Mammary epithelial cell (primary cell): ENCODE measurements at regions not wholly inside any gene's neighbourhood (a gene's known extent, or its start where the extent isn't known, plus 50 kb on each side); places are given as distances from the start of the nearest gene placed in this dataset.

Experiments
- EZH2 ChIP-seq: IDR thresholded peaks from 2 replicates; pipeline ENCODE4 v1.6.1; 2012; ENCODE audit warnings: low read length, inconsistent platforms, borderline replicate concordance
- TF ChIP-seq, protein P1 (sequence below), 2 donors: IDR thresholded peaks in 1 of 2; conservative IDR thresholded peaks in 1 of 2; 2 replicates each; pipeline ENCODE4 v1.5.1; 2011 to 2012; ENCODE audit warnings: inconsistent platforms in 2 of 2, low read length in 2 of 2, mild to moderate bottlenecking in 2 of 2, control low read depth in 1 of 2, low read depth in 1 of 2; ENCODE audit not compliant: insufficient read depth in 1 of 2; ENCODE audit errors: extremely low read depth in 1 of 2

GRCh38 chrX:39477031-39477761 lies 620.6 kb downstream of the BCOR start:
- TF ChIP-seq, protein P1, sequence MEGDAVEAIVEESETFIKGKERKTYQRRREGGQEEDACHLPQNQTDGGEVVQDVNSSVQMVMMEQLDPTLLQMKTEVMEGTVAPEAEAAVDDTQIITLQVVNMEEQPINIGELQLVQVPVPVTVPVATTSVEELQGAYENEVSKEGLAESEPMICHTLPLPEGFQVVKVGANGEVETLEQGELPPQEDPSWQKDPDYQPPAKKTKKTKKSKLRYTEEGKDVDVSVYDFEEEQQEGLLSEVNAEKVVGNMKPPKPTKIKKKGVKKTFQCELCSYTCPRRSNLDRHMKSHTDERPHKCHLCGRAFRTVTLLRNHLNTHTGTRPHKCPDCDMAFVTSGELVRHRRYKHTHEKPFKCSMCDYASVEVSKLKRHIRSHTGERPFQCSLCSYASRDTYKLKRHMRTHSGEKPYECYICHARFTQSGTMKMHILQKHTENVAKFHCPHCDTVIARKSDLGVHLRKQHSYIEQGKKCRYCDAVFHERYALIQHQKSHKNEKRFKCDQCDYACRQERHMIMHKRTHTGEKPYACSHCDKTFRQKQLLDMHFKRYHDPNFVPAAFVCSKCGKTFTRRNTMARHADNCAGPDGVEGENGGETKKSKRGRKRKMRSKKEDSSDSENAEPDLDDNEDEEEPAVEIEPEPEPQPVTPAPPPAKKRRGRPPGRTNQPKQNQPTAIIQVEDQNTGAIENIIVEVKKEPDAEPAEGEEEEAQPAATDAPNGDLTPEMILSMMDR (conservative IDR thresholded peaks at IDR 0.05 in 1 of 2, IDR thresholded peaks at IDR 0.05 in 1 of 2; ENCODE audit: extremely low read depth in 1 of 2, insufficient read depth in 1 of 2, low read depth in 1 of 2, low read length in 2 of 2), result no peak
- no peak for TF ChIP-seq EZH2
